Amniotic epithelial cell (primary cell): ENCODE measurements at regions not wholly inside any gene's neighbourhood (a gene's known extent, or its start where the extent isn't known, plus 50 kb on each side); places are given as distances from the start of the nearest gene placed in this dataset.
"Not testable (repeated sequence)": the region's sequence is repeated elsewhere in the genome, so short reads cannot be mapped to it uniquely, and the experiment has no call there.

Experiments
- DNase-seq: peaks from one replicate; pipeline ENCODE4 v3.0.0-alpha.2; 2010; ENCODE audit warnings: low read depth

GRCh38 chr2:31660812-31661335 is 80.1 kb upstream of the SRD5A2 start:
- DNase-seq: no peak

GRCh38 chr2:31660165-31660564 is 79.4 kb upstream of the SRD5A2 start:
- no peak for DNase-seq

- no peak for DNase-seq
These were observed 73.5 kb upstream of the SRD5A2 start for GRCh38 chr2:31654241-31654640.

GRCh38 chr2:31651736-31652135 is 71.0 kb upstream of the SRD5A2 start:
- no peak for DNase-seq

GRCh38 chr2:31651267-31651666 is 70.5 kb upstream of the SRD5A2 start:
- DNase-seq: no peak

GRCh38 chr2:31644551-31644950 is 63.8 kb upstream of the SRD5A2 start:
- no peak for DNase-seq

GRCh38 chr2:31642707-31643106 is 62.0 kb upstream of the SRD5A2 start:
- no peak for DNase-seq

GRCh38 chr2:31632201-31632600 is 51.5 kb upstream of the SRD5A2 start:
- DNase-seq: not testable (repeated sequence)
